ENCODE measurements at regions not wholly inside any gene's neighbourhood (a gene's known extent, or its start where the extent isn't known, plus 50 kb on each side); places are given as distances from the start of the nearest gene placed in this dataset.

- Histone ChIP-seq H3K9ac (ENCODE audit: low read depth, low read length) (no peak overlapping the region), H3K27me3 (ENCODE audit: control insufficient read depth, insufficient read depth, low read length) (no peaks in the 10 kb centered on the region), H3K4me3 (ENCODE audit: low read depth, low read length) (no peak overlapping the region), H3K9me3 (ENCODE audit: control insufficient read depth, insufficient read depth, low read length) (no peaks in the 10 kb centered on the region), H3K36me3 (ENCODE audit: control insufficient read depth, insufficient read depth, low read length) (no peaks in the 10 kb centered on the region), H3K4me1 (ENCODE audit: control insufficient read depth, insufficient read depth, low read length) (no peaks in the 10 kb centered on the region)
Measured at GRCh38 chr7:41010418-41010817, 692.5 kb downstream of the INHBA start.

- Histone ChIP-seq H3K9me3 (ENCODE audit: control insufficient read depth, insufficient read depth, low read length) (no peaks in the 10 kb centered on the region), H3K9ac (ENCODE audit: low read depth, low read length) (no peak overlapping the region), H3K4me3 (ENCODE audit: low read depth, low read length) (no peak overlapping the region), H3K27me3 (ENCODE audit: control insufficient read depth, insufficient read depth, low read length) (no peaks in the 10 kb centered on the region), H3K4me1 (ENCODE audit: control insufficient read depth, insufficient read depth, low read length) (no peaks in the 10 kb centered on the region), H3K36me3 (ENCODE audit: control insufficient read depth, insufficient read depth, low read length) (no peaks in the 10 kb centered on the region)
Measured at GRCh38 chr7:41007811-41008210, 695.1 kb downstream of the INHBA start.

- Histone ChIP-seq H3K9ac (ENCODE audit: low read depth, low read length) (no peak overlapping the region), H3K27me3 (ENCODE audit: control insufficient read depth, insufficient read depth, low read length) (no peaks in the 10 kb centered on the region), H3K4me3 (ENCODE audit: low read depth, low read length) (no peak overlapping the region), H3K4me1 (ENCODE audit: control insufficient read depth, insufficient read depth, low read length) (no peaks in the 10 kb centered on the region), H3K9me3 (ENCODE audit: control insufficient read depth, insufficient read depth, low read length) (no peaks in the 10 kb centered on the region), H3K36me3 (ENCODE audit: control insufficient read depth, insufficient read depth, low read length) (no peaks in the 10 kb centered on the region)
Measured at GRCh38 chr7:41007351-41007751, 695.5 kb downstream of the INHBA start.

- Histone ChIP-seq H3K9ac (ENCODE audit: low read depth, low read length) (no peak overlapping the region), H3K9me3 (ENCODE audit: control insufficient read depth, insufficient read depth, low read length) (no peaks in the 10 kb centered on the region), H3K4me3 (ENCODE audit: low read depth, low read length) (no peak overlapping the region), H3K36me3 (ENCODE audit: control insufficient read depth, insufficient read depth, low read length) (no peaks in the 10 kb centered on the region), H3K4me1 (ENCODE audit: control insufficient read depth, insufficient read depth, low read length) (no peaks in the 10 kb centered on the region), H3K27me3 (ENCODE audit: control insufficient read depth, insufficient read depth, low read length) (no peaks in the 10 kb centered on the region)
Measured at GRCh38 chr7:41006306-41006995, 696.4 kb downstream of the INHBA start.

- Histone ChIP-seq H3K9me3 (ENCODE audit: control insufficient read depth, insufficient read depth, low read length) (no peaks in the 10 kb centered on the region), H3K9ac (ENCODE audit: low read depth, low read length) (no peak overlapping the region), H3K27me3 (ENCODE audit: control insufficient read depth, insufficient read depth, low read length) (no peaks in the 10 kb centered on the region), H3K4me1 (ENCODE audit: control insufficient read depth, insufficient read depth, low read length) (no peaks in the 10 kb centered on the region), H3K4me3 (ENCODE audit: low read depth, low read length) (no peak overlapping the region), H3K36me3 (ENCODE audit: control insufficient read depth, insufficient read depth, low read length) (no peaks in the 10 kb centered on the region)
Measured at GRCh38 chr7:41005374-41005901, 697.5 kb downstream of the INHBA start.

GRCh38 chr7:41003977-41004376 is 698.9 kb downstream of the INHBA start:
- H3K27me3 ChIP-seq (ENCODE audit: control insufficient read depth, insufficient read depth, low read length) = no peaks in the 10 kb centered on the region
- no peaks in the 10 kb centered on the region for H3K36me3 ChIP-seq (ENCODE audit: control insufficient read depth, insufficient read depth, low read length)
- no peaks in the 10 kb centered on the region for H3K9me3 ChIP-seq (ENCODE audit: control insufficient read depth, insufficient read depth, low read length)
- H3K4me3 ChIP-seq (ENCODE audit: low read depth, low read length) = no peak overlapping the region
- no peak overlapping the region for H3K9ac ChIP-seq (ENCODE audit: low read depth, low read length)
- H3K4me1 ChIP-seq (ENCODE audit: control insufficient read depth, insufficient read depth, low read length) = no peaks in the 10 kb centered on the region

- Histone ChIP-seq H3K9ac (ENCODE audit: low read depth, low read length) (no peak overlapping the region), H3K9me3 (ENCODE audit: control insufficient read depth, insufficient read depth, low read length) (no peaks in the 10 kb centered on the region), H3K27me3 (ENCODE audit: control insufficient read depth, insufficient read depth, low read length) (no peaks in the 10 kb centered on the region), H3K4me1 (ENCODE audit: control insufficient read depth, insufficient read depth, low read length) (no peaks in the 10 kb centered on the region), H3K36me3 (ENCODE audit: control insufficient read depth, insufficient read depth, low read length) (no peaks in the 10 kb centered on the region), H3K4me3 (ENCODE audit: low read depth, low read length) (no peak overlapping the region)
Measured at GRCh38 chr7:41003611-41003940, 699.3 kb downstream of the INHBA start.

- Histone ChIP-seq H3K36me3 (ENCODE audit: control insufficient read depth, insufficient read depth, low read length) (no peaks in the 10 kb centered on the region), H3K4me3 (ENCODE audit: low read depth, low read length) (no peak overlapping the region), H3K27me3 (ENCODE audit: control insufficient read depth, insufficient read depth, low read length) (no peaks in the 10 kb centered on the region), H3K9ac (ENCODE audit: low read depth, low read length) (no peak overlapping the region), H3K4me1 (ENCODE audit: control insufficient read depth, insufficient read depth, low read length) (no peaks in the 10 kb centered on the region), H3K9me3 (ENCODE audit: control insufficient read depth, insufficient read depth, low read length) (no peaks in the 10 kb centered on the region)
Measured at GRCh38 chr7:41002741-41003610, 699.9 kb downstream of the INHBA start.

- Histone ChIP-seq H3K9ac (ENCODE audit: low read depth, low read length) (no peak overlapping the region), H3K36me3 (ENCODE audit: control insufficient read depth, insufficient read depth, low read length) (no peaks in the 10 kb centered on the region)
Measured at GRCh38 chr7:41000042-41000441, 702.8 kb downstream of the INHBA start.

GRCh38 chr7:40996233-40996677 is 706.6 kb downstream of the INHBA start:
- Histone ChIP-seq H3K4me3 (ENCODE audit: low read depth, low read length) (no peak overlapping the region), H3K27me3 (ENCODE audit: control insufficient read depth, insufficient read depth, low read length) (no peaks in the 10 kb centered on the region), H3K36me3 (ENCODE audit: control insufficient read depth, insufficient read depth, low read length) (no peaks in the 10 kb centered on the region), H3K9ac (ENCODE audit: low read depth, low read length) (no peak overlapping the region), H3K9me3 (ENCODE audit: control insufficient read depth, insufficient read depth, low read length) (no peaks in the 10 kb centered on the region), H3K4me1 (ENCODE audit: control insufficient read depth, insufficient read depth, low read length) (no peaks in the 10 kb centered on the region)

More at GRCh38 chr7:41000042-41000441, 702.8 kb downstream of the INHBA start:
- no peak overlapping the region for H3K4me3 ChIP-seq (ENCODE audit: low read depth, low read length)
- H3K4me1 ChIP-seq (ENCODE audit: control insufficient read depth, insufficient read depth, low read length) = no peaks in the 10 kb centered on the region
- no peaks in the 10 kb centered on the region for H3K9me3 ChIP-seq (ENCODE audit: control insufficient read depth, insufficient read depth, low read length)
- H3K27me3 ChIP-seq (ENCODE audit: control insufficient read depth, insufficient read depth, low read length) = no peaks in the 10 kb centered on the region

GRCh38 chr7:40990841-40991240 is 712.0 kb downstream of the INHBA start:
- Histone ChIP-seq H3K4me3 (ENCODE audit: low read depth, low read length) (no peak overlapping the region), H3K36me3 (ENCODE audit: control insufficient read depth, insufficient read depth, low read length) (no peaks in the 10 kb centered on the region), H3K4me1 (ENCODE audit: control insufficient read depth, insufficient read depth, low read length) (no peaks in the 10 kb centered on the region), H3K9me3 (ENCODE audit: control insufficient read depth, insufficient read depth, low read length) (no peaks in the 10 kb centered on the region), H3K27me3 (ENCODE audit: control insufficient read depth, insufficient read depth, low read length) (no peaks in the 10 kb centered on the region), H3K9ac (ENCODE audit: low read depth, low read length) (no peak overlapping the region)

GRCh38 chr7:40987571-40987970 is 715.3 kb downstream of the INHBA start:
- H3K27me3 ChIP-seq (ENCODE audit: control insufficient read depth, insufficient read depth, low read length) = no peaks in the 10 kb centered on the region
- no peak overlapping the region for H3K4me3 ChIP-seq (ENCODE audit: low read depth, low read length)
- H3K4me1 ChIP-seq (ENCODE audit: control insufficient read depth, insufficient read depth, low read length) = no peaks in the 10 kb centered on the region
- no peaks in the 10 kb centered on the region for H3K9me3 ChIP-seq (ENCODE audit: control insufficient read depth, insufficient read depth, low read length)
- no peaks in the 10 kb centered on the region for H3K36me3 ChIP-seq (ENCODE audit: control insufficient read depth, insufficient read depth, low read length)
- H3K9ac ChIP-seq (ENCODE audit: low read depth, low read length) = no peak overlapping the region
